ENCODE measurements at regions not wholly inside any gene's neighbourhood (a gene's known extent, or its start where the extent isn't known, plus 50 kb on each side); places are given as distances from the start of the nearest gene placed in this dataset.

DNA sequence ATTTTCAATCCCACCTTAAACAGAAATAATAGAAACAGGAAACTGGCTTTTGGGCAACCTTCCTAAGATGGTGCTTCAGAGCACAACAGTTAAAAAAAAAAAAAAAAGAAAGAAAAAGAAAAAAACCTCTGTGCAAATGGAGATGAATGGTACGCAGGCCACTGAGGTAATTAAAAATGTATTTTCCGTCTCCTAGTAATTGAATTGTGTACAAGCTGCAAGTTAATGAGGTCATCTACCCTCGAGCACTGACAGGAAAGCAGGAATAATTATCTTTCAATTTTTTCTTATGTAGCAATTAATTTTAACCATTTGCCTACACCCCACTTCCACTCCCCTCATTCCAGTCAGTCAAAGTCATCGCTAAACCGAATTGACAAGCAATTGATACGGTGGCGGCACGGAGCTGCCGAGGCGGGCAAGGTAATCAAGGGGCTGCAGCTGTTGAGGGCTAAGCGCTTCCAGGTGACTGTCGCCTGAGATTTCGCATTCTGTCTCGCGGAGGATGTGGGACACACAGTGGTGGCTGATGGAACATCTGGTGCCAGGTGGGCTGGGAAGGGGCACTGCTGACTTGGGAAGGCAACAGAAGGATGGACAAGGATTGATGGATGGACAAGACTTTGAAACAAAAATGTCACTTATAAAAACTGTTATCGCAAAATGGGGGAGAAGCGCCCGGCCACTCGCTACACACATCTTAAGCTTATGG is 109.4 kb downstream of the RCN1 start:
- TF ChIP-seq CTCF (IDR thresholded peaks at IDR 0.05; ENCODE audit: low read length) (no peak), EZH2 (optimal IDR thresholded peaks at IDR 0.05; ENCODE audit: low read depth, low read length) (no peak)

Measured in MM.1S (cell line).